GM12878 (cell line): ENCODE measurements at regions not wholly inside any gene's neighbourhood (a gene's known extent, or its start where the extent isn't known, plus 50 kb on each side); places are given as distances from the start of the nearest gene placed in this dataset.

Source experiments
- ATF7 ChIP-seq: fragments of 450-650 bp; IDR thresholded peaks from 2 replicates; pipeline ENCODE4 v1.6.1; 2016; ENCODE audit warnings: low read depth, mild to moderate bottlenecking
- BACH1 ChIP-seq: fragments of 450-650 bp; IDR thresholded peaks from 2 replicates; pipeline ENCODE4 v1.6.1; 2017; ENCODE audit warnings: mild to moderate bottlenecking, borderline replicate concordance
- BCL11A ChIP-seq: IDR thresholded peaks from 2 replicates; pipeline ENCODE4 v1.6.1; 2011; ENCODE audit warnings: low read depth, low read length
- CBFB ChIP-seq: IDR thresholded peaks from 2 replicates; pipeline ENCODE4 v1.6.1; 2016; ENCODE audit warnings: antibody characterized with exemption, low read depth
- CEBPB ChIP-seq, 2 experiments: fragments of 150-350 bp in 1 of 2; IDR thresholded peaks; 2 replicates each; pipeline ENCODE4 v1.6.1; 2012 to 2014; ENCODE audit warnings: low read depth in 2 of 2, low read length in 2 of 2, borderline replicate concordance in 1 of 2, inconsistent platforms in 1 of 2
- CUX1 ChIP-seq: IDR thresholded peaks from 2 replicates; pipeline ENCODE4 v1.6.1; 2012; ENCODE audit warnings: improper control_type of control experiment, low read depth, low read length; ENCODE audit not compliant: insufficient replicate concordance
- DPF2 ChIP-seq: fragments of 450-650 bp; IDR thresholded peaks from 2 replicates; pipeline ENCODE4 v1.6.1; 2017; ENCODE audit warnings: mild to moderate bottlenecking
- FOXM1 ChIP-seq: IDR thresholded peaks from 2 replicates; pipeline ENCODE4 v1.6.1; 2012; ENCODE audit warnings: low read depth, mild to moderate bottlenecking, inconsistent platforms, low read length, moderate library complexity
- GABPA ChIP-seq: IDR thresholded peaks from 2 replicates; pipeline ENCODE4 v1.6.1; 2014; ENCODE audit warnings: antibody characterized with exemption, low read depth, mild to moderate bottlenecking, inconsistent platforms
- HDAC6 ChIP-seq: fragments of 200-600 bp; sonication (generic); IDR thresholded peaks from one replicate; pipeline ENCODE4 v1.8.0; 2017; ENCODE audit warnings: antibody characterized with exemption; ENCODE audit not compliant: unreplicated experiment
- IKZF1 ChIP-seq: fragments of 450-650 bp; conservative IDR thresholded peaks from 2 replicates; pipeline ENCODE4 v1.6.1; 2017; ENCODE audit warnings: antibody characterized with exemption, mild to moderate bottlenecking
- IKZF2 ChIP-seq, 2 experiments: fragments of 450-650 bp; IDR thresholded peaks; 2 replicates each; pipeline ENCODE4 v1.6.1; 2017; ENCODE audit warnings: mild to moderate bottlenecking in 2 of 2, moderate library complexity in 2 of 2
- JUNB ChIP-seq: IDR thresholded peaks from 2 replicates; pipeline ENCODE4 v1.6.1; 2016; ENCODE audit warnings: antibody characterized with exemption, mild to moderate bottlenecking
- JUND ChIP-seq: IDR thresholded peaks from 2 replicates; pipeline ENCODE4 v1.6.1; 2012; ENCODE audit warnings: low read depth, mild to moderate bottlenecking, low read length, improper control_type of control experiment, moderate library complexity
- KAT2A ChIP-seq: conservative IDR thresholded peaks from 2 replicates; pipeline ENCODE4 v1.6.1; 2011; ENCODE audit warnings: low read depth, low read length; ENCODE audit not compliant: control insufficient read depth
- MAX ChIP-seq: IDR thresholded peaks from 2 replicates; pipeline ENCODE4 v1.6.1; 2012; ENCODE audit warnings: low read depth, low read length, improper control_type of control experiment
- MTA2 ChIP-seq: fragments of 450-650 bp; IDR thresholded peaks from 2 replicates; pipeline ENCODE4 v1.6.1; 2016; ENCODE audit warnings: low read depth, mild to moderate bottlenecking, moderate library complexity
- NFIC ChIP-seq: IDR thresholded peaks from 2 replicates; pipeline ENCODE4 v1.6.1; 2012; ENCODE audit warnings: low read depth, mild to moderate bottlenecking, inconsistent platforms, low read length, moderate library complexity
- SIX5 ChIP-seq: IDR thresholded peaks from 2 replicates; pipeline ENCODE4 v1.6.1; 2011; ENCODE audit warnings: mild to moderate bottlenecking, low read depth, low read length, moderate library complexity; ENCODE audit not compliant: severe bottlenecking
- SMC3 ChIP-seq: IDR thresholded peaks from 2 replicates; pipeline ENCODE4 v1.6.1; 2011; ENCODE audit warnings: low read length, improper control_type of control experiment, borderline replicate concordance
- TCF7 ChIP-seq: IDR thresholded peaks from 2 replicates; pipeline ENCODE4 v1.6.1; 2014; ENCODE audit warnings: antibody characterized with exemption, borderline replicate concordance
- WRNIP1 ChIP-seq: IDR thresholded peaks from 2 replicates; pipeline ENCODE4 v1.6.1; 2011; ENCODE audit warnings: low read depth, low read length, improper control_type of control experiment, borderline replicate concordance
- YY1 ChIP-seq: IDR thresholded peaks from 2 replicates; pipeline ENCODE4 v1.6.1; 2011; ENCODE audit warnings: low read depth, mild to moderate bottlenecking, low read length
- ZNF207 ChIP-seq: fragments of 450-650 bp; IDR thresholded peaks from 2 replicates; pipeline ENCODE4 v1.6.1; 2014; ENCODE audit warnings: antibody characterized with exemption, mild to moderate bottlenecking, borderline replicate concordance

- no peak for TF ChIP-seq KAT2A
- peak; percentile 66 for TF ChIP-seq MTA2
- no peak for TF ChIP-seq HDAC6
- TF ChIP-seq SIX5, result no peak
- TF ChIP-seq IKZF2 (IDR thresholded peaks at IDR 0.05), result peak; percentile 83 to 84
- TF ChIP-seq CEBPB (IDR thresholded peaks at IDR 0.05; ENCODE audit: borderline replicate concordance in 1 of 2, low read depth in 2 of 2, low read length in 2 of 2), result no peak
- peak; percentile 9; the same call in 1 of the 2 replicates for TF ChIP-seq JUND
- TF ChIP-seq GABPA, result no peak
- TF ChIP-seq JUNB, result peak; percentile 86
- TF ChIP-seq ATF7, result no peak
- no peak for TF ChIP-seq CUX1
- no peak for TF ChIP-seq YY1
- no peak for TF ChIP-seq WRNIP1
- peak; percentile 6; the same call in 1 of the 2 replicates for TF ChIP-seq SMC3
- peak; percentile 89 for TF ChIP-seq IKZF1
- 0 out of 2 replicates have a peak, but pooled peaks have one; percentile 48 for TF ChIP-seq FOXM1
- no peak for TF ChIP-seq CBFB
- TF ChIP-seq BACH1, result no peak
- no peak for TF ChIP-seq MAX
- peak; percentile 60; the same call in 1 of the 2 replicates for TF ChIP-seq DPF2
- no peak for TF ChIP-seq TCF7
- TF ChIP-seq NFIC, result peak; percentile 84
- TF ChIP-seq BCL11A, result 0 out of 2 replicates have a peak, but pooled peaks have one; percentile 10
- TF ChIP-seq ZNF207, result no peak
Observed at GRCh38 chr6:105492706-105493673, 90.1 kb upstream of the PREP start (continued).
